ENCODE measurements at regions not wholly inside any gene's neighbourhood (a gene's known extent, or its start where the extent isn't known, plus 50 kb on each side); places are given as distances from the start of the nearest gene placed in this dataset.

GRCh38 chr4:45072981-45073380 is 346.6 kb upstream of the GNPDA2 start:
- no peak for DNase-seq (ENCODE audit: extremely low spot score, unreplicated experiment)
- Mint-ChIP-seq H3K27ac (ENCODE audit: unreplicated experiment) (no peak overlapping the region), H3K27me3 (ENCODE audit: unreplicated experiment) (no peaks in the 10 kb centered on the region), H3K4me1 (ENCODE audit: unreplicated experiment) (no peaks in the 10 kb centered on the region), H3K36me3 (ENCODE audit: unreplicated experiment) (no peaks in the 10 kb centered on the region), H3K9me3 (ENCODE audit: unreplicated experiment) (peaks cover 17% of the 10 kb centered on the region), H3K4me3 (ENCODE audit: unreplicated experiment) (no peak overlapping the region)
- TF ChIP-seq CTCF (IDR thresholded peaks at IDR 0.05): no peak

GRCh38 chr4:45064741-45065140 is 338.4 kb upstream of the GNPDA2 start:
- Mint-ChIP-seq H3K27ac (ENCODE audit: unreplicated experiment) (no peak overlapping the region), H3K27me3 (ENCODE audit: unreplicated experiment) (no peaks in the 10 kb centered on the region), H3K4me3 (ENCODE audit: unreplicated experiment) (no peak overlapping the region), H3K36me3 (ENCODE audit: unreplicated experiment) (no peaks in the 10 kb centered on the region), H3K4me1 (ENCODE audit: unreplicated experiment) (no peaks in the 10 kb centered on the region), H3K9me3 (ENCODE audit: unreplicated experiment) (peaks cover 20% of the 10 kb centered on the region)
- no peak for DNase-seq (ENCODE audit: extremely low spot score, unreplicated experiment)
- TF ChIP-seq CTCF (IDR thresholded peaks at IDR 0.05): no peak

- no peak for DNase-seq (ENCODE audit: extremely low spot score, unreplicated experiment)
- Mint-ChIP-seq H3K4me1 (ENCODE audit: unreplicated experiment) (no peaks in the 10 kb centered on the region), H3K27ac (ENCODE audit: unreplicated experiment) (no peak overlapping the region), H3K4me3 (ENCODE audit: unreplicated experiment) (no peak overlapping the region), H3K36me3 (ENCODE audit: unreplicated experiment) (no peaks in the 10 kb centered on the region), H3K9me3 (ENCODE audit: unreplicated experiment) (peaks cover 15% of the 10 kb centered on the region), H3K27me3 (ENCODE audit: unreplicated experiment) (no peaks in the 10 kb centered on the region)
- no peak for TF ChIP-seq CTCF (IDR thresholded peaks at IDR 0.05)
Measured at GRCh38 chr4:45063696-45064095, 337.3 kb upstream of the GNPDA2 start.

- Mint-ChIP-seq H3K4me3 (ENCODE audit: unreplicated experiment) (no peak overlapping the region), H3K27me3 (ENCODE audit: unreplicated experiment) (no peaks in the 10 kb centered on the region), H3K27ac (ENCODE audit: unreplicated experiment) (no peak overlapping the region), H3K9me3 (ENCODE audit: unreplicated experiment) (peaks cover 13% of the 10 kb centered on the region), H3K4me1 (ENCODE audit: unreplicated experiment) (no peaks in the 10 kb centered on the region), H3K36me3 (ENCODE audit: unreplicated experiment) (no peaks in the 10 kb centered on the region)
- TF ChIP-seq CTCF (IDR thresholded peaks at IDR 0.05): no peak
- DNase-seq (ENCODE audit: extremely low spot score, unreplicated experiment): no peak
Measured at GRCh38 chr4:45062935-45063545, 336.7 kb upstream of the GNPDA2 start.

GRCh38 chr4:45043911-45044310 is 317.6 kb upstream of the GNPDA2 start:
- Mint-ChIP-seq H3K4me3 (ENCODE audit: unreplicated experiment) (no peak overlapping the region), H3K27me3 (ENCODE audit: unreplicated experiment) (no peaks in the 10 kb centered on the region), H3K9me3 (ENCODE audit: unreplicated experiment) (peaks cover 32% of the 10 kb centered on the region), H3K27ac (ENCODE audit: unreplicated experiment) (no peak overlapping the region), H3K36me3 (ENCODE audit: unreplicated experiment) (no peaks in the 10 kb centered on the region), H3K4me1 (ENCODE audit: unreplicated experiment) (no peaks in the 10 kb centered on the region)
- no peak for DNase-seq (ENCODE audit: extremely low spot score, unreplicated experiment)
- no peak for TF ChIP-seq CTCF (IDR thresholded peaks at IDR 0.05)

All from osteocyte (in vitro differentiated cells).